CD4-positive, CD25-positive, alpha-beta regulatory T cell (primary cell): ENCODE measurements at regions not wholly inside any gene's neighbourhood (a gene's known extent, or its start where the extent isn't known, plus 50 kb on each side); places are given as distances from the start of the nearest gene placed in this dataset.

Source experiments
- ATAC-seq, 2 donors: fragments of 150-1000 bp; cut with Tn5 transposase; one replicate each; pipeline ENCODE4 v1.10.0; 2021; ENCODE audit warnings: low read depth in 2 of 2, moderate number of reproducible peaks in 2 of 2, moderate library complexity in 1 of 2
- DNase-seq, 3 donors: peaks; one replicate each; pipeline versions ENCODE4 v3.0.0 to v3.0.0-alpha.2; 2012 to 2022; ENCODE audit warnings: mixed read lengths in 1 of 3
- H3K27ac ChIP-seq: one replicate; pipeline ENCODE4 v1.7.0; 2013; ENCODE audit warnings: mild to moderate bottlenecking, low read length; ENCODE audit not compliant: insufficient read depth, poor library complexity, severe bottlenecking
- H3K27me3 ChIP-seq: one replicate; pipeline ENCODE4 v1.7.0; 2013; ENCODE audit warnings: low read length; ENCODE audit not compliant: control insufficient read depth, insufficient read depth
- H3K36me3 ChIP-seq: one replicate; pipeline ENCODE4 v1.7.0; 2013; ENCODE audit warnings: mild to moderate bottlenecking, low read length, moderate library complexity; ENCODE audit not compliant: control insufficient read depth, insufficient read depth
- H3K4me1 ChIP-seq: 2 replicates; pipeline ENCODE4 v1.7.0; 2013; ENCODE audit warnings: mild to moderate bottlenecking, low read length; ENCODE audit not compliant: insufficient read depth, control insufficient read depth, poor library complexity, severe bottlenecking
- H3K4me3 ChIP-seq: one replicate; pipeline ENCODE4 v1.7.0; 2013; ENCODE audit warnings: low read depth, mild to moderate bottlenecking, low read length, moderate library complexity
- H3K9me3 ChIP-seq, 2 experiments: 1 replicate in 1 of 2; 2 replicates in 1 of 2; pipeline ENCODE4 v1.7.0; 2013; ENCODE audit warnings: low read length in 2 of 2, mild to moderate bottlenecking in 1 of 2, moderate library complexity in 1 of 2; ENCODE audit not compliant: control insufficient read depth in 2 of 2
- H3K27ac Mint-ChIP-seq, 3 donors: one replicate each; pipeline ENCODE4 v1.8.0; 2020 to 2022; ENCODE audit warnings: mild to moderate bottlenecking in 3 of 3, mixed read lengths in 3 of 3, moderate library complexity in 2 of 3
- H3K27me3 Mint-ChIP-seq: one replicate; pipeline ENCODE4 v1.8.0; 2022; ENCODE audit warnings: mild to moderate bottlenecking, mixed read lengths
- H3K36me3 Mint-ChIP-seq: one replicate; pipeline ENCODE4 v1.8.0; 2020; ENCODE audit warnings: mixed read lengths
- H3K4me1 Mint-ChIP-seq, 4 donors: one replicate each; pipeline ENCODE4 v1.8.0; 2020 to 2022; ENCODE audit warnings: mixed read lengths in 4 of 4, mild to moderate bottlenecking in 1 of 4
- H3K4me3 Mint-ChIP-seq, 4 donors: one replicate each; pipeline ENCODE4 v1.8.0; 2020 to 2022; ENCODE audit warnings: mild to moderate bottlenecking in 4 of 4, mixed read lengths in 4 of 4, moderate library complexity in 3 of 4
- H3K9me3 Mint-ChIP-seq, 7 donors: one replicate each; pipeline ENCODE4 v1.8.0; 2020 to 2022; ENCODE audit warnings: mixed read lengths in 7 of 7, mild to moderate bottlenecking in 3 of 7, moderate library complexity in 2 of 7

DNA sequence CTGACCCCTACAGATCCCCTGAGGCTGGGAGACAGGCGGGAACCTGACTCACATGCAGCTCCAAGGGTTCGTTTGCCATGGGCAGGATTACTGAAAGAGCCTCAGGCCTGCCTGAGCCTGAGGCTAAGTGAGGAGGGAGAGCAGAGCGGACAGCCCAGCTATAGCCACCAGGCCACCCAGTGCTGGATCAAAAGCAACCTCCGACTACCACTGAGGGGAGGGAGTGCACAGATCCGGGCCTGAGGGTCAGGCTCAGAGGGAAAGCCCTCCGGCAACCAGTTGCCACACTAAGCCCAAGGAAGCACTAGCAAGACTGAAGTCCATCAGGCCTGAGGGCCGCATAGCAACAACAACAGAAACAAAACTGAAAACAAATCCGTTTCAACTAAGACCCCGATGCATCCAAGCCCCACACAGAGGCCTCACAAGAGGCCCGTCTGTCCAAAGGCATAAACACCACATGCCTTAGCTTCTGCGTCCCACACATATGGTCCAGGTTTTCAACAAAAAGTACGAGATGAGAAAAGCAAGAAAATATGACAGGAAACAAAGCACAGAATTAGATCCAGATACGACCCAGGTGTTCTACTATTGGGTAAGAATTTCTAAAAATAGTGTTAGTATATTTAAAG is 92.5 kb upstream of the VIPR2 start:
- no peak overlapping the region for H3K4me3 Mint-ChIP-seq
- no peak overlapping the region for H3K27ac Mint-ChIP-seq
- H3K36me3 Mint-ChIP-seq = no peaks in the 10 kb centered on the region
- H3K9me3 Mint-ChIP-seq = peaks cover 0 to 2% (median 0%) of the 10 kb centered on the region in 7 donors
- H3K4me1 Mint-ChIP-seq = peaks cover 0 to 1% (median 0%) of the 10 kb centered on the region in 4 donors
- no peaks in the 10 kb centered on the region for H3K4me1 ChIP-seq
- no peak overlapping the region for H3K4me3 ChIP-seq
- peaks cover 10% of the 10 kb centered on the region for H3K27me3 Mint-ChIP-seq
- no peaks in the 10 kb centered on the region for H3K36me3 ChIP-seq
- ATAC-seq (no peak), DNase-seq (no peak)
- H3K9me3 ChIP-seq = no peaks in the 10 kb centered on the region
- no peak overlapping the region for H3K27ac ChIP-seq
- H3K27me3 ChIP-seq = no peaks in the 10 kb centered on the region

GRCh38 chr7:159231017-159231416 is 86.3 kb upstream of the VIPR2 start:
- no peaks in the 10 kb centered on the region for H3K27me3 ChIP-seq
- H3K4me3 Mint-ChIP-seq = no peak overlapping the region
- ATAC-seq (no peak), DNase-seq (no peak)
- H3K9me3 ChIP-seq = no peaks in the 10 kb centered on the region
- no peak overlapping the region for H3K4me3 ChIP-seq
- no peaks in the 10 kb centered on the region for H3K36me3 Mint-ChIP-seq
- H3K36me3 ChIP-seq = no peaks in the 10 kb centered on the region
- no peaks in the 10 kb centered on the region for H3K27me3 Mint-ChIP-seq
- peaks cover 0 to 1% (median 0%) of the 10 kb centered on the region in 4 donors for H3K4me1 Mint-ChIP-seq
- H3K27ac Mint-ChIP-seq = no peak overlapping the region
- H3K27ac ChIP-seq = no peak overlapping the region
- H3K4me1 ChIP-seq = no peaks in the 10 kb centered on the region
- H3K9me3 Mint-ChIP-seq = no peaks in the 10 kb centered on the region

GRCh38 chr7:159229683-159230475 is 85.2 kb upstream of the VIPR2 start:
- no peaks in the 10 kb centered on the region for H3K4me1 ChIP-seq
- no peak overlapping the region for H3K27ac ChIP-seq
- H3K36me3 ChIP-seq = no peaks in the 10 kb centered on the region
- H3K4me3 ChIP-seq = no peak overlapping the region
- H3K4me1 Mint-ChIP-seq = no peaks in the 10 kb centered on the region
- H3K9me3 ChIP-seq = no peaks in the 10 kb centered on the region
- H3K27me3 Mint-ChIP-seq = no peaks in the 10 kb centered on the region
- peak overlapping the region in 1 of 3 donors; percentile 28 for H3K27ac Mint-ChIP-seq
- H3K36me3 Mint-ChIP-seq = no peaks in the 10 kb centered on the region
- H3K27me3 ChIP-seq = no peaks in the 10 kb centered on the region
- DNase-seq = no peak
- no peaks in the 10 kb centered on the region for H3K9me3 Mint-ChIP-seq
- ATAC-seq = no peak
- H3K4me3 Mint-ChIP-seq = no peak overlapping the region

GRCh38 chr7:159227433-159227832 is 82.8 kb upstream of the VIPR2 start:
- no peaks in the 10 kb centered on the region for H3K36me3 Mint-ChIP-seq
- DNase-seq (no peak), ATAC-seq (no peak)
- Histone ChIP-seq H3K27ac (no peak overlapping the region), H3K36me3 (no peaks in the 10 kb centered on the region), H3K4me1 (no peaks in the 10 kb centered on the region), H3K4me3 (no peak overlapping the region), H3K9me3 (no peaks in the 10 kb centered on the region), H3K27me3 (no peaks in the 10 kb centered on the region)
- H3K27me3 Mint-ChIP-seq = no peaks in the 10 kb centered on the region
- no peak overlapping the region for H3K4me3 Mint-ChIP-seq
- H3K9me3 Mint-ChIP-seq = peaks cover 0 to 1% (median 0%) of the 10 kb centered on the region in 7 donors
- peaks cover 0 to 3% (median 0%) of the 10 kb centered on the region in 4 donors for H3K4me1 Mint-ChIP-seq
- no peak overlapping the region for H3K27ac Mint-ChIP-seq

- Histone ChIP-seq H3K9me3 (no peaks in the 10 kb centered on the region), H3K4me1 (no peaks in the 10 kb centered on the region), H3K4me3 (no peak overlapping the region), H3K27ac (no peak overlapping the region), H3K36me3 (no peaks in the 10 kb centered on the region), H3K27me3 (no peaks in the 10 kb centered on the region)
- H3K4me3 Mint-ChIP-seq = no peak overlapping the region
- no peaks in the 10 kb centered on the region for H3K27me3 Mint-ChIP-seq
- no peaks in the 10 kb centered on the region for H3K36me3 Mint-ChIP-seq
- no peak for DNase-seq
- no peak overlapping the region for H3K27ac Mint-ChIP-seq
- ATAC-seq = no peak
- peaks cover 0 to 3% (median 0%) of the 10 kb centered on the region in 4 donors for H3K4me1 Mint-ChIP-seq
- H3K9me3 Mint-ChIP-seq = peaks cover 0 to 1% (median 0%) of the 10 kb centered on the region in 7 donors
These were observed 81.5 kb upstream of the VIPR2 start for GRCh38 chr7:159226011-159226702.

DNA sequence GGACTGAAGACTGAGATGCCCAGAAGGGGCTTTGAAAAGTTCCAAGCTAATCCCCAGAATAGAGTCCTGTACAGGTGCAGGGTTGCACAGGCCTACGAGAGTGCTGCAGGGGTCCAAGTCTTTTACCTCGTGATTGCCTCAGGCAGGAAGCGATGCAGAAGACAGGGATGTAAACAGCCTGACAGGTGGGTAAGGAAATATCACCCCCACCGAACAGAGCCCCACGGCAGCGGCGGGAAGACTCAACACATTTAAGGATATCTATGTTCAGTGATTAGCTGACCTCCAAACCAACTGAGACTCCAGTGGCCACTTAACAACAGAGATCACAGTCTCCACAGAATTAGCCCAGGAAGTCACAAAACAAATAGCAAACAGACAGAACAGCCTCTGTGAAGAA is 73.9 kb upstream of the VIPR2 start:
- H3K4me1 ChIP-seq = no peaks in the 10 kb centered on the region
- Mint-ChIP-seq H3K27me3 (peaks cover 5% of the 10 kb centered on the region), H3K9me3 (peaks cover 0 to 2% (median 0%) of the 10 kb centered on the region in 7 donors), H3K27ac (no peak overlapping the region), H3K36me3 (no peaks in the 10 kb centered on the region), H3K4me1 (no peaks in the 10 kb centered on the region), H3K4me3 (no peak overlapping the region)
- DNase-seq (no peak), ATAC-seq (no peak)
- peaks cover 3% of the 10 kb centered on the region for H3K27me3 ChIP-seq
- no peaks in the 10 kb centered on the region for H3K9me3 ChIP-seq
- H3K27ac ChIP-seq = no peak overlapping the region
- H3K4me3 ChIP-seq = no peak overlapping the region
- no peaks in the 10 kb centered on the region for H3K36me3 ChIP-seq

- Histone ChIP-seq H3K4me1 (no peaks in the 10 kb centered on the region), H3K9me3 (no peaks in the 10 kb centered on the region), H3K4me3 (no peak overlapping the region), H3K27ac (no peak overlapping the region), H3K36me3 (no peaks in the 10 kb centered on the region), H3K27me3 (peaks cover 3% of the 10 kb centered on the region)
- H3K9me3 Mint-ChIP-seq = peaks cover 0 to 2% (median 0%) of the 10 kb centered on the region in 7 donors
- no peak overlapping the region for H3K4me3 Mint-ChIP-seq
- DNase-seq (no peak), ATAC-seq (no peak)
- no peak overlapping the region for H3K27ac Mint-ChIP-seq
- peaks cover 5% of the 10 kb centered on the region for H3K27me3 Mint-ChIP-seq
- no peaks in the 10 kb centered on the region for H3K36me3 Mint-ChIP-seq
- H3K4me1 Mint-ChIP-seq = no peaks in the 10 kb centered on the region
These were observed 73.5 kb upstream of the VIPR2 start for GRCh38 chr7:159218170-159218569.
